HG03460 (cell line): ENCODE measurements at regions not wholly inside any gene's neighbourhood (a gene's known extent, or its start where the extent isn't known, plus 50 kb on each side); places are given as distances from the start of the nearest gene placed in this dataset.
"Not testable (repeated sequence)": the region's sequence is repeated elsewhere in the genome, so short reads cannot be mapped to it uniquely, and the experiment has no call there.

Experiments
- ATAC-seq: cut with Tn5 transposase; IDR thresholded peaks from one replicate; pipeline ENCODE4 v1.9.1; 2021; ENCODE audit not compliant: unreplicated experiment

- no peak for ATAC-seq
Observed at GRCh38 chr4:42824278-42824977, 68.1 kb upstream of the GRXCR1 start.

- no peak for ATAC-seq
Observed at GRCh38 chr4:42821230-42821629, 71.3 kb upstream of the GRXCR1 start.

- no peak for ATAC-seq
Observed at GRCh38 chr4:42819863-42820514, 72.5 kb upstream of the GRXCR1 start.

GRCh38 chr4:42817913-42818312, 74.6 kb upstream of the GRXCR1 start:
- ATAC-seq = no peak

- ATAC-seq = no peak
Observed at GRCh38 chr4:42816880-42817400, 75.6 kb upstream of the GRXCR1 start.

GRCh38 chr4:42816189-42816879, 76.2 kb upstream of the GRXCR1 start:
- no peak for ATAC-seq

GRCh38 chr4:42809419-42810084, 83.0 kb upstream of the GRXCR1 start:
- ATAC-seq = no peak

GRCh38 chr4:42806303-42806835, 86.1 kb upstream of the GRXCR1 start:
- no peak for ATAC-seq

GRCh38 chr4:42789041-42789567, 103.4 kb upstream of the GRXCR1 start:
- no peak for ATAC-seq

- ATAC-seq = no peak
Observed at GRCh38 chr4:42787079-42787463, 105.4 kb upstream of the GRXCR1 start.

- ATAC-seq = no peak
Observed at GRCh38 chr4:42786350-42787078, 106.0 kb upstream of the GRXCR1 start.

GRCh38 chr4:42785817-42786216, 106.7 kb upstream of the GRXCR1 start:
- ATAC-seq = no peak

- no peak for ATAC-seq
Observed at GRCh38 chr4:42781315-42781714, 111.2 kb upstream of the GRXCR1 start.

- no peak for ATAC-seq
Observed at GRCh38 chr4:42778349-42778748, 114.2 kb upstream of the GRXCR1 start.

- no peak for ATAC-seq
Observed at GRCh38 chr4:42768125-42768748, 111.3 kb upstream of the ATP8A1 start.

- no peak for ATAC-seq
Observed at GRCh38 chr4:42767669-42768068, 110.8 kb upstream of the ATP8A1 start.

GRCh38 chr4:42761804-42762203, 104.9 kb upstream of the ATP8A1 start:
- no peak for ATAC-seq

GRCh38 chr4:42754965-42755364, 98.1 kb upstream of the ATP8A1 start:
- not testable (repeated sequence) for ATAC-seq

- no peak for ATAC-seq
Observed at GRCh38 chr4:42751587-42751986, 94.7 kb upstream of the ATP8A1 start.

- no peak for ATAC-seq
Observed at GRCh38 chr4:42750856-42751255, 94.0 kb upstream of the ATP8A1 start.
